ENCODE measurements at regions not wholly inside any gene's neighbourhood (a gene's known extent, or its start where the extent isn't known, plus 50 kb on each side); places are given as distances from the start of the nearest gene placed in this dataset.

DNA sequence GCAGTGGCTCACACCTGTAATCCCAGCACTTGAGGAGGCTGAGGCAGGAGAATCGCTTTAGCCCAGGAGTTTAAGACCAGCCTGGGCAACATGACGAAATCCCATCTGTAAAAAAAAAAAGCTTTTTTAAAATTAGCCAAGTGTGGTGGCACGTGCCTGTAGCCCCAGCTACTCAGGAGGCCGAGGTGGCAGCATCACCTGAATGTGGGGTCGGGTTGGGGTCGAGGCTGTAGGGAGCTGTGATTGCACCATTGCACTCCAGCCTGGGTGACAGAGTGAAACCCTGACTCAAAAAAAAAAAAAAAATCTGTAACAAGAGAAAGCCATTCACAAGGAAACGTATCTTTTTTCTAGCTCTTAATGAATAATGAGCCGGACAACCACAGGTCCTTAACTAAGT, 74.7 kb upstream of the DLG1 start:
- H3K27me3 ChIP-seq (ENCODE audit: control insufficient read depth, low read length): peaks cover 31% of the 10 kb centered on the region; the same call in 1 of the 2 replicates
- no peaks in the 10 kb centered on the region for H4K20me1 ChIP-seq (ENCODE audit: control insufficient read depth, insufficient read depth, low read depth, low read length)
- no peak overlapping the region for H3K27ac ChIP-seq (ENCODE audit: low read depth, low read length)
- no peaks in the 10 kb centered on the region for H3F3A ChIP-seq (ENCODE audit: control insufficient read depth, insufficient read depth)
- H3K4me3 ChIP-seq (ENCODE audit: low read length): no peak overlapping the region
- no peaks in the 10 kb centered on the region for H3K9me3 ChIP-seq (ENCODE audit: control insufficient read depth, insufficient read depth, low read length)
- TF ChIP-seq, protein P1, sequence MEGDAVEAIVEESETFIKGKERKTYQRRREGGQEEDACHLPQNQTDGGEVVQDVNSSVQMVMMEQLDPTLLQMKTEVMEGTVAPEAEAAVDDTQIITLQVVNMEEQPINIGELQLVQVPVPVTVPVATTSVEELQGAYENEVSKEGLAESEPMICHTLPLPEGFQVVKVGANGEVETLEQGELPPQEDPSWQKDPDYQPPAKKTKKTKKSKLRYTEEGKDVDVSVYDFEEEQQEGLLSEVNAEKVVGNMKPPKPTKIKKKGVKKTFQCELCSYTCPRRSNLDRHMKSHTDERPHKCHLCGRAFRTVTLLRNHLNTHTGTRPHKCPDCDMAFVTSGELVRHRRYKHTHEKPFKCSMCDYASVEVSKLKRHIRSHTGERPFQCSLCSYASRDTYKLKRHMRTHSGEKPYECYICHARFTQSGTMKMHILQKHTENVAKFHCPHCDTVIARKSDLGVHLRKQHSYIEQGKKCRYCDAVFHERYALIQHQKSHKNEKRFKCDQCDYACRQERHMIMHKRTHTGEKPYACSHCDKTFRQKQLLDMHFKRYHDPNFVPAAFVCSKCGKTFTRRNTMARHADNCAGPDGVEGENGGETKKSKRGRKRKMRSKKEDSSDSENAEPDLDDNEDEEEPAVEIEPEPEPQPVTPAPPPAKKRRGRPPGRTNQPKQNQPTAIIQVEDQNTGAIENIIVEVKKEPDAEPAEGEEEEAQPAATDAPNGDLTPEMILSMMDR (IDR thresholded peaks at IDR 0.05; ENCODE audit: low read depth, low read length, poor library complexity, severe bottlenecking): no peak
- TF ChIP-seq EZH2phosphoT487 (IDR thresholded peaks at IDR 0.05; ENCODE audit: borderline replicate concordance, low read length): no peak
- no peaks in the 10 kb centered on the region for H3K9me2 ChIP-seq (replicated peaks; ENCODE audit: control insufficient read depth, low read length)
- H3K79me2 ChIP-seq (ENCODE audit: control insufficient read depth, low read length): no peaks in the 10 kb centered on the region
- no peaks in the 10 kb centered on the region for H3K36me3 ChIP-seq (ENCODE audit: control insufficient read depth, low read length)
- H3K4me2 ChIP-seq (ENCODE audit: low read length): no peak overlapping the region
- H3K4me1 ChIP-seq (ENCODE audit: control insufficient read depth, low read length): no peaks in the 10 kb centered on the region

DNA sequence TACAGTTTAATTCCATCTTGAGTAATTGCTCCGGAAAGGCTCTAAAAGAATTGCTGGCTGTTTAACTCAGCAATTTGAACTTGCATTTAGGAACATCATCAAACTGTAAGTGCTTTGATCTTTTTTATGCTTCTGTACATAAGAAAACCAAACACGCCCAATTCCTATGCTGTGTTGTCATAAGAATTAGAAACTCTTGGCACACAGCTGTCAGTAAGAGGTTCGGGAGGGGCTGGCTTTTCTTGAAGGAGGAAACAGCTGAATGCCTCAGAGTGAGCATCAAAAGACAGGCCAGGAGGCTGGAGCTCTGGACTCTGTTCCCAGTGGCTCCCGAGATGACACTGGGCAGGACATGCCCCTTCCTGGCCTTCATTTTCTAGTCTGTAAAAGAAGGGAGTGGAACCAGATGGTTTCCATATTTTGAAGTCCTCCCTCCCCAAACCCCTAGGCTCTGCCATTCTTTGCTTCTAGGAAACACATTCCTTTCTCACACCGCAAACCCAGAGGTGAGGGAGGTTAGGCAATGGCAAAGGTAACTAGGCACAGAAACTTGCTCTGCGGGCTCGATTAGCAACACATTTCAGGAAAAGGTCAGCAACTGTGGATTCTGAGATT, 73.7 kb upstream of the DLG1 start:
- peaks cover 31% of the 10 kb centered on the region; the same call in 1 of the 2 replicates for H3K27me3 ChIP-seq (ENCODE audit: control insufficient read depth, low read length)
- no peak overlapping the region for H3K4me2 ChIP-seq (ENCODE audit: low read length)
- H3K79me2 ChIP-seq (ENCODE audit: control insufficient read depth, low read length): no peaks in the 10 kb centered on the region
- no peaks in the 10 kb centered on the region for H3K9me2 ChIP-seq (replicated peaks; ENCODE audit: control insufficient read depth, low read length)
- H3K4me1 ChIP-seq (ENCODE audit: control insufficient read depth, low read length): no peaks in the 10 kb centered on the region
- no peak overlapping the region for H3K27ac ChIP-seq (ENCODE audit: low read depth, low read length)
- no peaks in the 10 kb centered on the region for H3F3A ChIP-seq (ENCODE audit: control insufficient read depth, insufficient read depth)
- H4K20me1 ChIP-seq (ENCODE audit: control insufficient read depth, insufficient read depth, low read depth, low read length): no peaks in the 10 kb centered on the region
- H3K9me3 ChIP-seq (ENCODE audit: control insufficient read depth, insufficient read depth, low read length): no peaks in the 10 kb centered on the region
- no peaks in the 10 kb centered on the region for H3K36me3 ChIP-seq (ENCODE audit: control insufficient read depth, low read length)
- no peak overlapping the region for H3K4me3 ChIP-seq (ENCODE audit: low read length)
- TF ChIP-seq, protein P1 (IDR thresholded peaks at IDR 0.05; ENCODE audit: low read depth, low read length, poor library complexity, severe bottlenecking): no peak

DNA sequence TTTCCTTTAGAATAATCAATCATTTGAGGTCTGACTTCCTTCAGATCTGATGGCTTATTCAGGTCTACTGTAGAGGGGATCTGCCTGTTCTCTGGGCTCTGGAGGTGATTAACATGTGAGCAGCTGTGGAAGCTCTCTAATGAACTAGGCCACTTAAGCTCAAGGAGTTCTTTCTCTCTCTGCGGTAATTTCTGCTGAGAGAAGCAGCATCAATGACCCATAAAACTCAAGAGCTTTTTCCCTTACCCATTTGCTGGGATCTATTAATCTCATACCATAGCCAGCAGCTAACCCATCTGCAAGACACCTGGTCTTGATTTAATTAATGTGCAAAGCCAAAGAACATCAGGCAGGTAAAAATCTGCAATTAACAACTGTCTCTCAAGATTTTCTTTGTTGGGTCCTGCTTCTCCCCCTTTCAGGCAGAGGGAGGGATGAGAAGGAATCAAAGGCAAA, 73.2 kb upstream of the DLG1 start:
- Histone ChIP-seq H4K20me1 (ENCODE audit: control insufficient read depth, insufficient read depth, low read depth, low read length) (no peaks in the 10 kb centered on the region), H3K4me3 (ENCODE audit: low read length) (no peak overlapping the region), H3K27ac (ENCODE audit: low read depth, low read length) (no peak overlapping the region), H3F3A (ENCODE audit: control insufficient read depth, insufficient read depth) (no peaks in the 10 kb centered on the region), H3K4me2 (ENCODE audit: low read length) (no peak overlapping the region), H3K27me3 (ENCODE audit: control insufficient read depth, low read length) (peaks cover 31% of the 10 kb centered on the region; the same call in 1 of the 2 replicates), H3K79me2 (ENCODE audit: control insufficient read depth, low read length) (no peaks in the 10 kb centered on the region), H3K9me2 (replicated peaks; ENCODE audit: control insufficient read depth, low read length) (no peaks in the 10 kb centered on the region), H3K36me3 (ENCODE audit: control insufficient read depth, low read length) (no peaks in the 10 kb centered on the region), H3K4me1 (ENCODE audit: control insufficient read depth, low read length) (no peaks in the 10 kb centered on the region), H3K9me3 (ENCODE audit: control insufficient read depth, insufficient read depth, low read length) (no peaks in the 10 kb centered on the region)
- no peak for TF ChIP-seq EZH2phosphoT487 (IDR thresholded peaks at IDR 0.05; ENCODE audit: borderline replicate concordance, low read length)
- TF ChIP-seq, protein P1 (IDR thresholded peaks at IDR 0.05; ENCODE audit: low read depth, low read length, poor library complexity, severe bottlenecking): no peak
